Right cardiac atrium (tissue), 5 donors: ENCODE measurements at regions not wholly inside any gene's neighbourhood (a gene's known extent, or its start where the extent isn't known, plus 50 kb on each side); places are given as distances from the start of the nearest gene placed in this dataset.
"Not testable (repeated sequence)": the region's sequence is repeated elsewhere in the genome, so short reads cannot be mapped to it uniquely, and the experiment has no call there.

Source experiments
- ATAC-seq, 2 donors: fragments of 200-7000 bp; cut with Tn5 transposase; one replicate each; pipeline versions ENCODE4 v1.8.0 to v1.9.1; 2020; ENCODE audit warnings: moderate library complexity in 2 of 2, mild to moderate bottlenecking in 1 of 2
- DNase-seq, 3 donors: peaks; one replicate each; pipeline ENCODE4 v3.0.0-alpha.2; 2020
- H3K27ac ChIP-seq: one replicate; pipeline ENCODE4 v1.5.1; 2013; ENCODE audit warnings: mild to moderate bottlenecking, low read length, control low read depth, moderate library complexity
- H3K27me3 ChIP-seq: one replicate; pipeline ENCODE4 v1.6.1; 2013; ENCODE audit not compliant: control insufficient read depth, insufficient read depth
- H3K4me1 ChIP-seq: one replicate; pipeline ENCODE4 v1.6.1; 2013; ENCODE audit warnings: low read length; ENCODE audit not compliant: control insufficient read depth, insufficient read depth
- H3K4me3 ChIP-seq: one replicate; pipeline ENCODE4 v1.5.1; 2013; ENCODE audit warnings: low read length, control low read depth
- H3K9me3 ChIP-seq: one replicate; pipeline ENCODE4 v1.6.1; 2013; ENCODE audit warnings: low read length; ENCODE audit not compliant: control insufficient read depth
- WGBS: extraction: QIAGEN DNeasy Blood & Tissue Kit; methylation state at CpG from one replicate; pipeline ENCODE4 v1.1.7; 2013; 5-methylcytosine and 5-hydroxymethylcytosine counted together
- intact Hi-C, 4 donors: fragments of 100-400 bp; cut with DNase I; formaldehyde crosslinking; loops; one replicate each; pipeline versions ENCODE4 v1.11.0 to v1.14.0; 2022 to 2023
- donor health status: healthy with polysubstance abuse.
- donor health status: DM: no; HTN: yes; CAD: no.
- donor health status: DM: no; HTN: no; CAD: no.
- donor health status: DM: no; HTN: yes; CAD: no; lungs with severe emphysema.
- donor health status: DM: yes; HTN: yes; CAD: no.

GRCh38 chr17:31654936-31655335 lies 204.1 kb downstream of the COPRS start:
- Histone ChIP-seq H3K27ac (peak overlapping the region; percentile 77), H3K4me1 (no peaks in the 10 kb centered on the region), H3K4me3 (no peak overlapping the region), H3K9me3 (no peaks in the 10 kb centered on the region), H3K27me3 (no peaks in the 10 kb centered on the region)
- intact Hi-C loops: loop anchor here in 1 of 4 donors (5.0 kb wide), 1 partner anchor 58 kb away; no protein-coding TSS in a partner anchor
- peak; percentile 96 to 97 for ATAC-seq
- DNase-seq: peak; percentile 57 to 79 (median 77)
- 74% methylated on average over 8 of the region's 8 CpGs for WGBS

GRCh38 chr17:31653691-31654090 lies 205.4 kb downstream of the COPRS start:
- intact Hi-C loops: loop anchor here in 1 of 4 donors (5.0 kb wide), 1 partner anchor 56 kb away; no protein-coding TSS in a partner anchor
- Histone ChIP-seq H3K9me3 (no peaks in the 10 kb centered on the region), H3K27me3 (no peaks in the 10 kb centered on the region), H3K4me1 (no peaks in the 10 kb centered on the region), H3K4me3 (no peak overlapping the region), H3K27ac (no peak overlapping the region)
- WGBS: 37% methylated on average over 6 of the region's 6 CpGs
- DNase-seq (no peak), ATAC-seq (no peak)

- no peak overlapping the region for H3K27ac ChIP-seq
- DNase-seq (no peak), ATAC-seq (no peak)
- H3K4me3 ChIP-seq: no peak overlapping the region
- intact Hi-C loops: loop anchor here in 1 of 4 donors (5.0 kb wide), 1 partner anchor 54 kb away; no protein-coding TSS in a partner anchor
- no peaks in the 10 kb centered on the region for H3K9me3 ChIP-seq
- H3K27me3 ChIP-seq: no peaks in the 10 kb centered on the region
- H3K4me1 ChIP-seq: no peaks in the 10 kb centered on the region
- WGBS: 79% methylated on average over 5 of the region's 5 CpGs
These were observed 208.1 kb downstream of the COPRS start for GRCh38 chr17:31650756-31651520.

GRCh38 chr17:31649302-31649701 lies 209.7 kb downstream of the COPRS start:
- H3K4me1 ChIP-seq: no peaks in the 10 kb centered on the region
- no peaks in the 10 kb centered on the region for H3K9me3 ChIP-seq
- ATAC-seq (no peak), DNase-seq (no peak)
- WGBS: 84% methylated on average over 3 of the region's 3 CpGs
- H3K27ac ChIP-seq: no peak overlapping the region
- intact Hi-C loops: no loop called here
- no peaks in the 10 kb centered on the region for H3K27me3 ChIP-seq
- no peak overlapping the region for H3K4me3 ChIP-seq

GRCh38 chr17:31647661-31648060 lies 211.4 kb downstream of the COPRS start:
- DNase-seq (no peak), ATAC-seq (no peak)
- Histone ChIP-seq H3K27ac (no peak overlapping the region), H3K4me1 (no peaks in the 10 kb centered on the region), H3K9me3 (no peaks in the 10 kb centered on the region), H3K4me3 (no peak overlapping the region), H3K27me3 (no peaks in the 10 kb centered on the region)
- 47% methylated on average over 1 of the region's 1 CpG for WGBS
- intact Hi-C loops: no loop called here

GRCh38 chr17:31646642-31647041 lies 212.4 kb downstream of the COPRS start:
- Histone ChIP-seq H3K9me3 (no peaks in the 10 kb centered on the region), H3K4me1 (no peaks in the 10 kb centered on the region), H3K27ac (no peak overlapping the region), H3K27me3 (no peaks in the 10 kb centered on the region), H3K4me3 (no peak overlapping the region)
- DNase-seq: no peak
- intact Hi-C loops: no loop called here
- ATAC-seq: no peak
- 90% methylated on average over 2 of the region's 2 CpGs for whole genome bisulfite sequencing

- no peak for DNase-seq
- Histone ChIP-seq H3K9me3 (no peaks in the 10 kb centered on the region), H3K27ac (no peak overlapping the region), H3K27me3 (no peaks in the 10 kb centered on the region), H3K4me1 (no peaks in the 10 kb centered on the region), H3K4me3 (no peak overlapping the region)
- peak in 1 of 2 donors; percentile 36 for ATAC-seq
- intact Hi-C loops: no loop called here
- 95% methylated on average over 3 of the region's 3 CpGs for WGBS
These were observed 213.7 kb downstream of the COPRS start for GRCh38 chr17:31645351-31645750.

GRCh38 chr17:31631766-31632165 lies 227.3 kb downstream of the COPRS start:
- Histone ChIP-seq H3K27ac (no peak overlapping the region), H3K9me3 (no peaks in the 10 kb centered on the region), H3K4me1 (no peaks in the 10 kb centered on the region), H3K27me3 (no peaks in the 10 kb centered on the region), H3K4me3 (no peak overlapping the region)
- no peak for ATAC-seq
- WGBS: 76% methylated on average over 3 of the region's 3 CpGs
- intact Hi-C loops: no loop called here
- no peak for DNase-seq

GRCh38 chr17:31630866-31631265 lies 228.2 kb downstream of the COPRS start:
- H3K27ac ChIP-seq, H3K4me3 ChIP-seq, H3K9me3 ChIP-seq, DNase-seq, intact Hi-C loops, H3K27me3 ChIP-seq, H3K4me1 ChIP-seq, ATAC-seq: not testable (repeated sequence)
- WGBS: 86% methylated on average over 8 of the region's 8 CpGs

- Histone ChIP-seq H3K27me3 (no peaks in the 10 kb centered on the region), H3K4me1 (no peaks in the 10 kb centered on the region), H3K9me3 (no peaks in the 10 kb centered on the region), H3K27ac (no peak overlapping the region), H3K4me3 (no peak overlapping the region)
- intact Hi-C loops: no loop called here
- DNase-seq (no peak), ATAC-seq (no peak)
- 77% methylated on average over 8 of the region's 8 CpGs for WGBS
These were observed 229.2 kb downstream of the COPRS start for GRCh38 chr17:31629696-31630470.

- no peak for DNase-seq
- no peak for ATAC-seq
- intact Hi-C loops: no loop called here
- H3K27ac ChIP-seq: no peak overlapping the region
- 90% methylated on average over 1 of the region's 1 CpG for WGBS
- no peaks in the 10 kb centered on the region for H3K27me3 ChIP-seq
- H3K9me3 ChIP-seq: peaks cover 1% of the 10 kb centered on the region
- H3K4me1 ChIP-seq: no peaks in the 10 kb centered on the region
- H3K4me3 ChIP-seq: no peak overlapping the region
These were observed 231.1 kb downstream of the COPRS start for GRCh38 chr17:31627960-31628359.
